ENCODE measurements at regions not wholly inside any gene's neighbourhood (a gene's known extent, or its start where the extent isn't known, plus 50 kb on each side); places are given as distances from the start of the nearest gene placed in this dataset.

DNA sequence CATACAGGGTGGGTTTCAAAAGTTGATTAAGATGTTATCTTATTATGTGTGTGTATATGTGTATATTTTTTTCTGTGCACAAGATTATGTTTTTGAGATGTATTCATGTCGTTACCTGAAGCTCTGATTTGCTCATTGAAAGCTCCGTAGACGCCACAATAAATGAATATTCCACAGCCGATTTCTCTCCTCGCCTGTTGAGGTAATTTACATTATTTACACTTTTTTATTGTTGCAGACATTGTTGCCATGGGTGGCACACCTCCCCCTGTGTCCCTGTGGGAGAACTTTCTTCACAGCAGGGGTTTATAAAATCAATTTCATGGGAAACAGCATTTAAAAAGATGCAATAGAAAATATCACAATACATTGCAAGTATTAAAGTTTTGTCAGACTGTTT is 100.6 kb downstream of the GLI2 start:
- no peak for TF ChIP-seq CTCF (IDR thresholded peaks at IDR 0.05; ENCODE audit: extremely low read depth in 1 of 2, insufficient read depth in 1 of 2, low read depth in 1 of 2, low read length in 2 of 2)
- TF ChIP-seq MYC (IDR thresholded peaks at IDR 0.05; ENCODE audit: low read depth, low read length): no peak
- TF ChIP-seq POLR2AphosphoS5 (IDR thresholded peaks at IDR 0.05; ENCODE audit: insufficient read depth, low read depth, low read length): no peak
